ENCODE measurements at regions not wholly inside any gene's neighbourhood (a gene's known extent, or its start where the extent isn't known, plus 50 kb on each side); places are given as distances from the start of the nearest gene placed in this dataset.
"Not testable (repeated sequence)": the region's sequence is repeated elsewhere in the genome, so short reads cannot be mapped to it uniquely, and the experiment has no call there.

- no peak for DNase-seq (ENCODE audit: low spot score)
These were observed 94.8 kb downstream of the MYCN start for GRCh38 chr2:16034975-16035746.

GRCh38 chr2:16034151-16034974, 94.0 kb downstream of the MYCN start:
- peak; percentile 70 for DNase-seq (ENCODE audit: low spot score)

GRCh38 chr2:16033032-16033293, 92.6 kb downstream of the MYCN start:
- DNase-seq (ENCODE audit: low spot score) = no peak

GRCh38 chr2:16032282-16033031, 92.1 kb downstream of the MYCN start:
- no peak for DNase-seq (ENCODE audit: low spot score)

GRCh38 chr2:16031848-16032159, 91.5 kb downstream of the MYCN start:
- no peak for DNase-seq (ENCODE audit: low spot score)

- no peak for DNase-seq (ENCODE audit: low spot score)
These were observed 90.9 kb downstream of the MYCN start for GRCh38 chr2:16031058-16031847.

- peak; percentile 92 for DNase-seq (ENCODE audit: low spot score)
These were observed 90.1 kb downstream of the MYCN start for GRCh38 chr2:16030206-16031057.

- no peak for DNase-seq (ENCODE audit: low spot score)
These were observed 88.3 kb downstream of the MYCN start for GRCh38 chr2:16028644-16029043.

GRCh38 chr2:16026816-16027501, 86.6 kb downstream of the MYCN start:
- no peak for DNase-seq (ENCODE audit: low spot score)

GRCh38 chr2:16025876-16026640, 85.7 kb downstream of the MYCN start:
- DNase-seq (ENCODE audit: low spot score) = no peak

- DNase-seq (ENCODE audit: low spot score) = no peak
These were observed 85.0 kb downstream of the MYCN start for GRCh38 chr2:16025211-16025875.

GRCh38 chr2:16024628-16025027, 84.3 kb downstream of the MYCN start:
- DNase-seq (ENCODE audit: low spot score) = not testable (repeated sequence)

- DNase-seq (ENCODE audit: low spot score) = no peak
These were observed 83.4 kb downstream of the MYCN start for GRCh38 chr2:16023506-16024360.

- DNase-seq (ENCODE audit: low spot score) = no peak
These were observed 82.3 kb downstream of the MYCN start for GRCh38 chr2:16022548-16023240.

- DNase-seq (ENCODE audit: low spot score) = no peak
These were observed 81.4 kb downstream of the MYCN start for GRCh38 chr2:16021611-16022363.

GRCh38 chr2:16020389-16021008, 80.1 kb downstream of the MYCN start:
- DNase-seq (ENCODE audit: low spot score) = no peak

Data from ecto neural progenitor cell (in vitro differentiated cells).